ENCODE measurements at regions not wholly inside any gene's neighbourhood (a gene's known extent, or its start where the extent isn't known, plus 50 kb on each side); places are given as distances from the start of the nearest gene placed in this dataset.

- TF ChIP-seq ZBTB7A (IDR thresholded peaks at IDR 0.05; ENCODE audit: low read depth) (no peak), TEAD4 (IDR thresholded peaks at IDR 0.05) (no peak), TCF12 (IDR thresholded peaks at IDR 0.05; ENCODE audit: low read depth) (no peak), RAD21 (IDR thresholded peaks at IDR 0.05; ENCODE audit: low read depth) (no peak), TAF1 (IDR thresholded peaks at IDR 0.05; ENCODE audit: low read depth) (no peak), REST (IDR thresholded peaks at IDR 0.05; ENCODE audit: low read depth) (no peak), MAX (IDR thresholded peaks at IDR 0.05) (no peak), NFIC (IDR thresholded peaks at IDR 0.05) (no peak), YY1 (IDR thresholded peaks at IDR 0.05; ENCODE audit: low read depth) (no peak), FOXM1 (IDR thresholded peaks at IDR 0.05; ENCODE audit: borderline replicate concordance, low read depth) (no peak)
These were observed 107.5 kb upstream of the TEX51 start for GRCh38 chr2:126790987-126791780.

GRCh38 chr2:126792186-126792585, 106.5 kb upstream of the TEX51 start:
- TF ChIP-seq NFIC (IDR thresholded peaks at IDR 0.05) (no peak), EP300 (IDR thresholded peaks at IDR 0.05; ENCODE audit: borderline replicate concordance) (no peak), RAD21 (IDR thresholded peaks at IDR 0.05; ENCODE audit: low read depth) (no peak), EGR1 (IDR thresholded peaks at IDR 0.05) (no peak), TAF1 (IDR thresholded peaks at IDR 0.05; ENCODE audit: low read depth) (no peak), MAX (IDR thresholded peaks at IDR 0.05) (no peak), ZBTB7A (IDR thresholded peaks at IDR 0.05; ENCODE audit: low read depth) (no peak), CREB1 (IDR thresholded peaks at IDR 0.05; ENCODE audit: low read depth) (no peak), REST (IDR thresholded peaks at IDR 0.05; ENCODE audit: low read depth) (no peak)

- no peak for TF ChIP-seq NFIC (IDR thresholded peaks at IDR 0.05)
- no peak for TF ChIP-seq USF1 (IDR thresholded peaks at IDR 0.05)
- TF ChIP-seq FOXM1 (IDR thresholded peaks at IDR 0.05; ENCODE audit: borderline replicate concordance, low read depth), result no peak
- TF ChIP-seq CEBPB (IDR thresholded peaks at IDR 0.05), result no peak
- no peak for TF ChIP-seq EGR1 (IDR thresholded peaks at IDR 0.05)
- no peak for TF ChIP-seq TAF1 (IDR thresholded peaks at IDR 0.05; ENCODE audit: low read depth)
- TF ChIP-seq RAD21 (IDR thresholded peaks at IDR 0.05; ENCODE audit: low read depth), result no peak
- no peak for TF ChIP-seq REST (IDR thresholded peaks at IDR 0.05; ENCODE audit: low read depth)
- no peak for TF ChIP-seq TEAD4 (IDR thresholded peaks at IDR 0.05)
- no peak for TF ChIP-seq EP300 (IDR thresholded peaks at IDR 0.05; ENCODE audit: borderline replicate concordance)
- no peak for TF ChIP-seq MAX (IDR thresholded peaks at IDR 0.05)
- TF ChIP-seq CREB1 (IDR thresholded peaks at IDR 0.05; ENCODE audit: low read depth), result no peak
- no peak for TF ChIP-seq ZBTB7A (IDR thresholded peaks at IDR 0.05; ENCODE audit: low read depth)
- no peak for TF ChIP-seq TCF12 (IDR thresholded peaks at IDR 0.05; ENCODE audit: low read depth)
- TF ChIP-seq YY1 (IDR thresholded peaks at IDR 0.05; ENCODE audit: low read depth), result no peak
These were observed 105.7 kb upstream of the TEX51 start for GRCh38 chr2:126792993-126793392.

GRCh38 chr2:126793885-126794613, 104.6 kb upstream of the TEX51 start:
- TF ChIP-seq YY1 (IDR thresholded peaks at IDR 0.05; ENCODE audit: low read depth) (no peak), NFIC (IDR thresholded peaks at IDR 0.05) (no peak), REST (IDR thresholded peaks at IDR 0.05; ENCODE audit: low read depth) (no peak), EP300 (IDR thresholded peaks at IDR 0.05; ENCODE audit: borderline replicate concordance) (no peak), ZBTB7A (IDR thresholded peaks at IDR 0.05; ENCODE audit: low read depth) (no peak), MAX (IDR thresholded peaks at IDR 0.05) (no peak), RAD21 (IDR thresholded peaks at IDR 0.05; ENCODE audit: low read depth) (no peak), CEBPB (IDR thresholded peaks at IDR 0.05) (no peak), TCF12 (IDR thresholded peaks at IDR 0.05; ENCODE audit: low read depth) (no peak), CREB1 (IDR thresholded peaks at IDR 0.05; ENCODE audit: low read depth) (no peak), EGR1 (IDR thresholded peaks at IDR 0.05) (no peak), USF1 (IDR thresholded peaks at IDR 0.05) (no peak), TEAD4 (IDR thresholded peaks at IDR 0.05) (no peak), TAF1 (IDR thresholded peaks at IDR 0.05; ENCODE audit: low read depth) (no peak)

Measured in Ishikawa (cell line).